SK-MEL-5 (cell line): ENCODE measurements at regions not wholly inside any gene's neighbourhood (a gene's known extent, or its start where the extent isn't known, plus 50 kb on each side); places are given as distances from the start of the nearest gene placed in this dataset.

Source experiments
- DNase-seq: peaks from one replicate; pipeline ENCODE4 v3.0.0-alpha.2; 2016; ENCODE audit warnings: low read depth, low spot score
- in situ Hi-C: cut with HindIII; loops from 2 replicates; pipeline ENCODE4 v1.10.0; 2016; ENCODE audit warnings: low sequenced_read_pairs, high pct_unique_total_duplicates, low pct_unique_long_range_greater_than_20kb

DNA sequence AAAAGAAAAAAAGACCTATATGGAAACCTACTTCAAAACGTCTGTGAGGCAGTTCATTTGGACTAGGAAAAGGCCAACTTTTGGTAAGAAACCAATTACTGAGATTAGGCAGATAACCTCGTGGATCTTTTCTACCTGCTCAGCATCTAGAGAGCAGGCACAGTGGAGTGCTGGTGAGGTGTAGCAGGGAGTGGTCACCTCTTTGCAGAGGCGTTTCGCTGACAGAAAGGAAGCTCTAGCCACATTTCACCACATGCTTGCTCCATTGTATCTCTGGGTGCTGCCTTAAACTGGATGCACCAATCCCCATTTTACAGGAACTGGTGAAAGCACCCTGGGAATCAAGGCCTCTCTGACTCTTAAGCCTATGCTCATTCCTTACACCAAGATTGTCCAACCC is 360.5 kb downstream of the LIG4 start:
- DNase-seq, result no peak
- in situ Hi-C loops, result no loop called here

DNA sequence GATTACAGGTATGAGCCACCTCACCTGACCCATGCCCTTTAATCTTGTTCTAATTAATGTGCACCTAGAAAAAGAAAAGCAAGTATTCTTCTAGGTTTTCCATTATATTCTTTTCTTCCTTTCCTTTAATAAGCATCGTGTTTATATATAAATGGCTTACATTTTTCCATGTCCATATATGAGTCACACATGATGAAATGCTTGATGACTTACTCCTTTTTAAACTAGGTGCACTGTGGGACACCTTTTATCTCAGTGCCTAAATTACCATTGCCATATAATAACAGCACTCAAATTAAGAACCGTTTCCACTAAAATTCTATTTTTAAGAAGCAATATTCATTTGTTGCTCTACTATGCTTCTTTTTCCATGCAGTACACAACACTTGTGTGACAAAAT is 363.3 kb downstream of the LIG4 start:
- in situ Hi-C loops, result no loop called here
- no peak for DNase-seq

DNA sequence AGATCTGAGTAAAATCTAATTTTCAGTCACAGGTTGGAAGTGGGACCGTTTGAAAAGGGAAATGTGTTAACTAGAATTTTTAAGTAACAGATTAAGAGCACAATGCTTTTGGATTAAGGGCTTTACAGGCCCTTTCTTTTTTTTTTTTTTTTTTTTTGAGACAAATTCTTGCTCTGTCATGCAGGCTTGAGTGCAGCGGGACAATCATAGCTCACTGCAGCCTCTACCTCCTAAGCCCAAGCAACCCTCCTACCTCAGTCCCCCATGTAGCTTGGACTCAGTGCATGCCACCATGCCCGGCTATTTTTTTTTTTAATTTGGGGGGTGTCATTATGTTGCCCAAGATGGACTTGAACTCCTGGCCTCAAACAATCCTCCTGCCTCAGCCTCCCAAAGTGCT is 363.7 kb downstream of the LIG4 start:
- DNase-seq, result no peak
- in situ Hi-C loops, result no loop called here

DNA sequence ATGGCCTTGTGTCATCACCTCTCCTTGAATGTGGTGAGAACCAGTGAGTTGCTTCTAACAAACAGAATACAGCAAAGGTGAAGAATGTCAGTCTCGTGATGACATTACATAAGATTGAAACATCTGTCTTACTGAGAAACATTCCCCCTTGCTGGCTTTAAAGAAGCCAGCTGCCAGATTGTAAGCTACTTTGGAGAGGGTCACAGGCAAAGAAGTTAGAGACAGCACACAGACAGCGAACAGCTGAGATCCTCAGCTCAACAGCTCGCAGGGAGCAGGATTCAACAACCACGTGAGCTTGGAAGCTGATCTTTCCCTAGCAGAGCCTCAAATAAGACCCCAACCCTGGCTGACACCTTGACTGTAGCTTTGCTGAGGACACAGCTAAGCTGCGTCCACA is 367.9 kb downstream of the LIG4 start:
- DNase-seq, result no peak
- in situ Hi-C loops, result no loop called here

DNA sequence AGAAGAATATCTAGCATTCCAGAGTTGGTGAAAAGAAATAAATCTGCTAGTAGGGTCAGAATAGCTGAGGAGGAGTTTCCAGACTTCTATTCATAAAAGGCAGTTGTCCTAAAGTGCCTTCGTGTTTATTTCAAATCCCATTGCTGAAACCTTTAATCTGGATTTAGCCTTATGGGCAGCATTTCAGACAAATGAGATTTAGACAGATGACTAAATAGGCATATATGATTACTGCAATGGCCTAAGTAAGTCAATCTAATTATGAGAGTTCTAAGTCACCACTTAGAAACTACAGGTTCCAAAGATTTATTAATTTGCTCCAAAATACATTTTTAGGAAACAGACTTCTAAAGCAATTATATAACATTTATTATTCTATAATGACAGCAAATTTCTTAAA is 368.7 kb downstream of the LIG4 start:
- in situ Hi-C loops, result no loop called here
- DNase-seq, result no peak

DNA sequence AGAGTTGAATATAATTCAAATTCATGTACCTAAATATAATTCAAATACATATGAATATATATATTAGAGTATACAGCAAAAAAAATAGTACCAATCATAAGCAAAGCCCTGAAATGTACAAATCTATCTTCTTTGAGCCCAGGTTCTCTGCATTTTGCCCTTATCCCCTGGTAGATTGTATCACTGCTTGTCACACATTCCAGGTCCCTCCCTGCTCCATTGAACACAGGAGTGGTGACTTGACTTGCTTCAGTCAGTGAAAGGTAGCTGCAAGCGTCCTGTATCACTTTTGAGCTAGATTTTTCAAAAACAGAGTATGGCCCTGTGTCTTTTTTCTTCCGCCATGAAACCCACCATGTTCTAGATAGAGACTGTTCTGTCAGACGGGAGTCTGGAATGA is 369.4 kb downstream of the LIG4 start:
- in situ Hi-C loops, result no loop called here
- no peak for DNase-seq

DNA sequence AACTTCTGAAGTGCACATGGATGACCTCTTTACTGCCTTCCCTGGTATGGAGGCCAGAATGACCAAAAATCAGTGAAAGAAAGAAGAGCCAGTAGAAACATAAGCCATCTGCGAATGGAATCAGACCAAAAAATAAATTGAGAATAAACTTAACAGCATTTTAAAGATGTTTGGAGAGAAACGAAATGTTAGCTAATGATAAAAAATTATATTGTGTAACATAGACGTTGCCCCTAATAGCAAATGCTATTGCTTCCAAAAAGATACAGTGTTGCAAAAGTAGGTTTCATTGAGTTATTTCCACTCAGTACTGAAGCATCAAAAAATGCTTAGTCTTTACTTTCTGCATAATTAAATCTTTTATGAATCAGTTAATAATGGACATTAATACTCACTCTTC is 371.7 kb downstream of the LIG4 start:
- in situ Hi-C loops, result no loop called here
- no peak for DNase-seq

DNA sequence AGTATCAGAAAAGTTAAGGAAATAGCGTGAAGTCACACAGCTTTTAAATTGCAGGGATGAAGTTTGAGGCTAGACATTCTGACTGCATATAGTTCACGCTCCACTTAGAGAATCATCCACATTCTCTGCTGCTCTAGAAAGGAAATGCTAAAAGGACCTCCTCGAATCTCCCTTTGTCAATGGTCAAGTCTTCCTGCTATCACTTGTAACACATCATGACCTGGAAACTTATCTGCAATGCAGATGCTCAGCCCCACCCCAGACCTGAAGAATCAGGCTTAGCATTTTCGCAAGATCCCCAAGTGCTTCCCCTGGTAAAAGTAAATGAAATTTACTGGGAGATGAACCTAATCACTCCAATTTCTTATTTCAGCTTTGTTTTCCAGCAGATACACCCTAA is 372.1 kb downstream of the LIG4 start:
- in situ Hi-C loops, result no loop called here

DNA sequence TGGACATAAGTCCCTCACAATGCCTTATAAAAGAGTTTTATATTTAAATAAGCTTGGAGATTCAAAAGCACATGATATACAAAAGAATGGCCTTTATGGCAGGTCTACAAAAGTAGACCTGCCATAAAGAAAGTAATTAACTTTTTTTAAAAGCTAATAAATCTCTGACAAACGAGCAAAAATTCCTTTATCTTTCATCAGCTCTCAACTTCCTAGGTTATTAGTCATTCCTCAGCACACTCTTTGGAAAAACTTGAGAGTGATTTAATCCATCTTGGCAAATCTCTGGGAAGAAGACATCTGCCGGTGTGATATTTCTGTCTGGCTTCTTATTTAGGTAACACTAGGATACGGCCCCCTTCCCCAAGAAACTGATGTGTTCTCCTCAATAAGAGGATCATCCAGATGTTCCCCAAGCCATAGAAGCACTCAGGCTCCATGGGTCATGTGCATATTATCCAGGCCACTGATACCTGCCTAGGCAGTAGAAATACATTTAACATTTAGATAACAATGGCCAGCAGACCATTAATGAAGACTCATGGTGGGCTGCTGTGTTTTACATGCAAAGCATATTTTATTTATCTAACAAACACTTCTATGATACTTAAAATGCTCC is 372.7 kb downstream of the LIG4 start:
- in situ Hi-C loops, result no loop called here
- no peak for DNase-seq

More for the DNA sequence above, 372.1 kb downstream of the LIG4 start:
- no peak for DNase-seq

DNA sequence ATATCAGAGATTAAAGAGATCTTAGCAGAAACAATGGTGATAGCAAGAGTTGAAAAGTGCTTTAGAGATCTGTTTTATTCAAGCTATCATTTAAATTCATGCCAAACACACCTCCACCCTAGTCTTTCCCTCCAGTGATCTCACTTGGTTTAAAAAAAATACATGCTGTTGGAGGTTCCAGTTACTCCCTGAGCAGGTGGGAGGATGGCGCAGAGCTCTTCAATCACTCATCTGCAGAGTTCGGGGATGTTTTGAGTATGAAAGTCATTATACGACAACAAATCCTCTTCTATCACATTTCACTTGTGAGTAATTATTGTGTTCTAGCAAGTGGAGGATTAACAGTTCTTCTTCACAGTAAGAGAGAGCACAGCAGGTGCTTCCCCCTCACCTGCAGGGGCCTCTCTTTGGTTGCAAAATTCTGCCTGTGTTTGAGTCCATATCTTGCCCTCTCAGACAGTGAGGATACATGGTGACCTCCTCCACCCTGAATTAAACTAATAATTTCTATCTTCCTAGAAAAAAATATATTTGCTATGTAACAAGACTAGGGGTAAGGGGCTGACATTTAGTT is 376.7 kb downstream of the LIG4 start:
- DNase-seq, result no peak
- in situ Hi-C loops, result no loop called here

DNA sequence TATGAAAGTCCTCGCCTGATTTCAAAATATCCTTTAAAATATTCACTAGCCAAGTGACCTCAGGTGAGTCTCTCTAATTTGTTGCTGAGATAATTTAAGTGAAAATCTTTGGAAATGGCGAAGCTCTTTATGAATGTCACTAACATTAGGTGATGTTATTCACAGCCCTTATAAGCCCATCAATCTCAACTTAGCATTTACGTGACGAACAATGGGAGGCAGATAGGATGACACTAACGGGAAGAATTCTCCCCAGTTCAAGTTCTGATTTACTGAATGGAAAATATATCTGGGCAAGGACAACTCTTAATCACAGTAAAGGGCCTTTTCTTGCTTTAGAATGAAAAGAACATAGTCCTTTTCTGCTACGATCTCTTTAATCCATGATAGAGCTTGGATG is 378.7 kb downstream of the LIG4 start:
- no peak for DNase-seq
- in situ Hi-C loops, result no loop called here

DNA sequence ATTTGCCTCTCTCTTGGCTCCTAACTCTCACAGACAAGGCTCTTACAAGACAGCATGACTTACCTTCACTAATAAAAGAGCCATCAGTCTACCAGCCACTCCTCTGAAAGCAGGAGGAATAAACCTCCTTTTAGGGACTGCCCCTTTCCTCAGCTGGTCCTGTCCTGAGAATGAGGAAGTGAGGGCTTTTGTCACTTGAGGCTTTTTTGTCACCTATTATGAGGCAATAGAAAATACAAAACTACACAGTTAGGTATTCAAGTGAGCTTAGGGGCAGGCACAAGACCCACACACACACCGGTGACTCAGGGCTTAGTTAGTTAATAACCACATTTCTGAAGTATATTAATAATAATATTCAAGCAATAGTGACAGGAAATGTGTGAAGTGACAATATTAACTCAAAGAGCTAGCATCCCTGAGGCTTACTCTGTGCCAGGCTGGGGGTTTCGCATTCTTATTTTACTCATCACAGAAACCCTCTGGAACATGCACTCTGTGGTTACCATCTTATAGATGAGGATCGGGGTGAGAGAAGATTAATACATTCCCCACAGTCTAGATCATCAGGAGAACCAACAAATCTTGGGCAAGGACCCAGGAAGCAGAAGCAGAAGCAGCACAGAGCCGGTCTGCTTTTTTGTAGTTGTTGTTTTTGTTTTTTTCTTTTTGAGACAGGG is 379.9 kb downstream of the LIG4 start:
- in situ Hi-C loops, result no loop called here
- DNase-seq, result no peak

DNA sequence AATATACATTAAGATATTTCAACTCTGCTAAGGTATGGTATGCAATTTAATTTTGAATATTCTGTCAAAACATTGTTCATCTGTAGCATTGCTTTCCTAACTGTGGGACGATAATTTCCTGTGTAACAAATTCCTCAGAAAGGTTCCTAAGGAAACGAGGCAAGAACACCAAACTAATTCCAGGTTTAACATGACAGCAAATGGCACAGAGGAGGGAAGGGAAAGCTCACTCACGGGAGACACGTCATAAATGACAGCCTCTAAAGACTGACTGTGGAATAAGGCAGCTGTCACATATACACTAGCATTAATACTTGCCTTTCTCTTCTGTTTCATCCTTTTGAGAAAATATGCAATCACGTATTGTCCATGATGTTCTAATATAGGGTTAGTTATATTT is 380.6 kb downstream of the LIG4 start:
- in situ Hi-C loops, result no loop called here
- no peak for DNase-seq

DNA sequence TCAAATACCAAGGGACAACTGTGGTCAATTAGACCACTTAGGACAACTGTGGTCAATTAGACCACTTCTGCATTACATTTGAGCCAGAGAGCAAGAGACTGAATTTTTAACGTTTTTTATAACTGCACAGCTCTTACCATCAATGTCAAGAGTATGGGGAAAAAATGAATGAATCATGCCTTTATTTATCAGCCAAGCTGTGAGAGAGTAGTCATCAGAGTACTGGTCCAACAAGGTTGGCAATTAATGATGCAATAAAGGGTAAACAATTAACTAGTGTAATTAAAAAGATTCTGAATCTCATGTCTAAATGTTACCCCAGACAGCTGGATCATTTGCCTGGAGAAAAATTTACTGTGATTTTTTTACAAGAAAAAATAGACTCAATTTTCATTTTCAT is 381.1 kb downstream of the LIG4 start:
- in situ Hi-C loops, result no loop called here
- no peak for DNase-seq

DNA sequence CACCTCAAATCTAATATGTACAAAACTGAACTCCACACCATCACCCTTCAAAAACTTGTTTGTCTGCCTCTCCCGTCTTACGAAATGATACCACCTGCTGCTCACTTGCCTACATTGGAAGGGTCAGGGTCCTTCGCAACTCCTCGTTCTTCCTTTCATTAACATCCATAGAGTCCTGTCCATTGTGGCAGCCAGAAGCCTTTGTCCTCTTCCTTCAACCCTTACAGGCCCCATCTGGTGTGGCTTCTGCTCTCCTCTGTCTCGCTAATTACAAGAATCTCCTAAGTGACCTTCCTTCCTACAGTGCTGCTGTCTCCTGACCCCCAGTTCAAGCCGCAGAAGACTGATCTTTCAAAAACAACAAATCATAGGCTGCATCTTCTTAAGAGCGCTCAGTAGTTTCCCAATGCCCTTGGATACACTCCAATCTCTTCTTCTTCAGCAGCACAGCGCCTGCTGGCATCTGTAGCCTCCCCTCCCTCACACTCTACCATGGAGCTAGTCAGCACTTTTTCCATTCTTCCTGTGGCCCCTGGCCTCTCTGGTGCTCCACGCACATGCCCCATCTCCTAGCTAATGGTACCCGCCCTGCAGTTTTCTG is 382.7 kb downstream of the LIG4 start:
- in situ Hi-C loops, result no loop called here
- DNase-seq, result no peak

DNA sequence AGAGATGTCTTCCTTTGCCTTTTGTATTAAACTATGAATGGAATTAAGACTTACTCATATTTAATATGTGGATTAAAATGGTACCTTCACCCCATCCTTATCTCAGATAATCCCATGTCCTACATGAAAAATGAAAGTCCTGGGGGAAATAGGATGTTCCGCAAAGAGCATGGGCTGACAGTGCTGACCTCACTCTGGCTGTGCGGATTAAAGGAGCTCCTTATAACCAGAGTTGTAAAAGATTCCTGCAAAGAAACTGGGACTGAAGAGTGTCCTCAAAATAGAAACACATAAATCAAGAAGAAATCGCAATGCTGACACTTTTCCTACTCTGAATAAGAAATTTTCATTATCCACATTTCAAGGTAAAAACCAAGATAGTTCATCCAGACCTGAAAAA is 384.5 kb downstream of the LIG4 start:
- in situ Hi-C loops, result no loop called here
- no peak for DNase-seq

DNA sequence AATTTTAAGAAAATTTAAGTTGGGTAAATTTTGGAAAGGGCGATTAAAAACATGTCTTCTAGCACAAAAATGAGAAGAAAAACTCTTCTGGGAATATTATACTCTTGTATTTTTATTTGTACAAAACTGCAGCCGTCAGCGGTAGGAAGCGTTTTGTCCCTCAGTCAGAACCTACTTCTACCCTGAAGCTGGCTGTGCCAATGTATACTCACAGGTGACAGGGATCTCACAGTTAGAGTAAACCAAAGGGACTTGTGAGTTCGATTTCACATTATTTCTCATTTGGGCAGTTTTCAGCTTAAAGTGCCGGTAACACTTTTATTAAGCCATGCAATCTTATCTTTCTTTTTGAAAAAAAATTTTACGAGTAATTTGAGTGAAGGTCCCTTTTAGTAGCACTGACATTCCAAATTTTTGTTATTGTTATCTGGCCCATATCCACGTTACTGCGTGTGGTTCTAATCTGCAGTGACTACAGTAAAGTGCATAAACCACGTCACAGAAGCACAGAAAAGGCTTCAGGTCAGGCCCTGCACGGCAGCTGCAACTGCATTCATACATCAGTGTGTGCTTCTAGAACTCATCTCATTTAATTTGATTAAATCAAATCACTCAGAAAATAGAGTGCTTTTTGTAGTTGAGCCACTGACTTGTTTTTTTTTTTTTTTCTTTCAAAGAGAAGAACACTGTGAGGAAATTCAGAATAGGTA is 387.3 kb downstream of the LIG4 start:
- in situ Hi-C loops, result no loop called here

DNA sequence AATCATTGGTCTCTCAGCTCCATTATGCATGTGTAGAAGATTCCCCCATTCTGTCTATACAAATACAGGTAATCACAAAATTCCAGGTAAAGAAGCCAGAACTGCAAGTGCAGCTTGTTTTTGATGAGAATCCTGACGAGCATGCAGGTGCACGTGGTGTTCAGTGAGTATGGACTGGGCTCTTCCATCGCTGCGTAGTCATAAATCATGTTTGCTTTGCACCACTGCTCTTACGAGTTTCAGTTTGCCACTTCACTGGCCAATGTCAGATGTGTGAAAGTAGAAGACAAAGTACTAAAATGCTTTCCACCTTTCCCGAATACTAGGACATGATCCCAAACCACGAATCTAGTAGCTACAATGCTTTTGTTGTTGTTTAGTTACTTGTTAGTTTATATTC is 390.7 kb downstream of the LIG4 start:
- in situ Hi-C loops, result no loop called here
- no peak for DNase-seq

More for the DNA sequence above, 387.3 kb downstream of the LIG4 start:
- no peak for DNase-seq
